A673 (cell line): ENCODE measurements at regions not wholly inside any gene's neighbourhood (a gene's known extent, or its start where the extent isn't known, plus 50 kb on each side); places are given as distances from the start of the nearest gene placed in this dataset.

Experiments
- EZH2 ChIP-seq: fragments of 200-600 bp; sonication (generic); IDR thresholded peaks from 2 replicates; pipeline ENCODE4 v1.6.1; 2017; ENCODE audit warnings: borderline replicate concordance, low read depth, mild to moderate bottlenecking, mixed read lengths, antibody characterized with exemption, low read length; ENCODE audit not compliant: poor library complexity, severe bottlenecking
- TF ChIP-seq, protein P1 (sequence below): fragments of 300-800, 200-600 bp; sonication (generic); conservative IDR thresholded peaks from 2 replicates; pipeline ENCODE4 v1.5.1; 2017; ENCODE audit warnings: low read depth, mild to moderate bottlenecking, antibody characterized with exemption, low read length, moderate library complexity, mixed read lengths

DNA sequence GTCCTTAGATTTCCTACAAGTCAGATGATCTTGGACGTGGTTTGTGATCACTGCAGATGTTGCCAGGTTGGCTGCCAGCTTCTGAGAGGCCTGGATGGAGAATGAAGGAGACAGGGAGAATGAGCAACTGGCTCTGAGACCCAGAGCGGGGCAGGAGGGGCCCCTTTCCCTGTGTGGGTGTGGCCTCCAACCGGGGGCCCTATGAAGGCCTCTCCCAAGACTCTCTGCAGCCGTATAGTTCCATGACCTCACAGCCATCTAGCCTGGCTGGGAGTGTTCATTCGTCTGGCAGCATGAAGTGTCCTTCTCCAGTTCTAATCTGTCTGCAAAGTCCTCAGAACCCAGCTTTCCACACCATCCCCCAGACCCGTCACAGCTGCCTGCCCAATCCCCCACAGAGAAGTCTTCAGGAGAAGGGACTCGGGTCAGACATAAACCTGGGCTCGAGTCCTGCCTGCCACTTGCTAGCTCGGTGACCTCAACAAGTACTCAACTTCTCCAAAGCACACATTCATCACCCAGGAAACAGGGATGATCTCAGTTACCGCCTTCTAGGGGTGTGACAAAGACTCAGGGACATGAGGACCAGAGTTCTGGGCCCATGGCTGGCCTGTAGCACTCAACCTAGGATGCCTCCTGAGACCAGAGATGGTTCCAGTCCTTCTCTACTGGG lies 122.6 kb downstream of the EDN3 start:
- TF ChIP-seq, protein P1, sequence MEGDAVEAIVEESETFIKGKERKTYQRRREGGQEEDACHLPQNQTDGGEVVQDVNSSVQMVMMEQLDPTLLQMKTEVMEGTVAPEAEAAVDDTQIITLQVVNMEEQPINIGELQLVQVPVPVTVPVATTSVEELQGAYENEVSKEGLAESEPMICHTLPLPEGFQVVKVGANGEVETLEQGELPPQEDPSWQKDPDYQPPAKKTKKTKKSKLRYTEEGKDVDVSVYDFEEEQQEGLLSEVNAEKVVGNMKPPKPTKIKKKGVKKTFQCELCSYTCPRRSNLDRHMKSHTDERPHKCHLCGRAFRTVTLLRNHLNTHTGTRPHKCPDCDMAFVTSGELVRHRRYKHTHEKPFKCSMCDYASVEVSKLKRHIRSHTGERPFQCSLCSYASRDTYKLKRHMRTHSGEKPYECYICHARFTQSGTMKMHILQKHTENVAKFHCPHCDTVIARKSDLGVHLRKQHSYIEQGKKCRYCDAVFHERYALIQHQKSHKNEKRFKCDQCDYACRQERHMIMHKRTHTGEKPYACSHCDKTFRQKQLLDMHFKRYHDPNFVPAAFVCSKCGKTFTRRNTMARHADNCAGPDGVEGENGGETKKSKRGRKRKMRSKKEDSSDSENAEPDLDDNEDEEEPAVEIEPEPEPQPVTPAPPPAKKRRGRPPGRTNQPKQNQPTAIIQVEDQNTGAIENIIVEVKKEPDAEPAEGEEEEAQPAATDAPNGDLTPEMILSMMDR = no peak
- TF ChIP-seq EZH2 = no peak
